CD14-positive monocyte (primary cell): ENCODE measurements at regions not wholly inside any gene's neighbourhood (a gene's known extent, or its start where the extent isn't known, plus 50 kb on each side); places are given as distances from the start of the nearest gene placed in this dataset.

Experiments
- DNase-seq, 3 donors: peaks; one replicate each; pipeline ENCODE4 v3.0.0-alpha.2; 2011 to 2022
- H2AFZ ChIP-seq: 2 replicates; pipeline ENCODE4 v1.6.0; 2012; ENCODE audit warnings: mild to moderate bottlenecking, low read depth, low read length, inconsistent platforms; ENCODE audit not compliant: insufficient read depth, poor library complexity, severe bottlenecking
- H3K27ac ChIP-seq, 2 donors: 1 replicate in 1 of 2; 2 replicates in 1 of 2; pipeline ENCODE4 v1.5.1; 2012 to 2013; ENCODE audit warnings: low read length in 2 of 2, control low read depth in 1 of 2, inconsistent platforms in 1 of 2, low read depth in 1 of 2, mild to moderate bottlenecking in 1 of 2
- H3K27me3 ChIP-seq, 2 donors: one replicate each; pipeline versions ENCODE4 v1.6.0 to v1.6.1; 2011 to 2013; ENCODE audit warnings: low read length in 2 of 2; ENCODE audit not compliant: control insufficient read depth in 2 of 2, insufficient read depth in 2 of 2
- H3K36me3 ChIP-seq, 2 donors: replicated peaks in 1 of 2; 1 replicate in 1 of 2; 2 replicates in 1 of 2; pipeline versions ENCODE4 v1.5.1 to v1.6.1; 2012 to 2013; ENCODE audit warnings: low read length in 2 of 2, control low read depth in 1 of 2, inconsistent platforms in 1 of 2, mild to moderate bottlenecking in 1 of 2; ENCODE audit not compliant: insufficient read depth in 2 of 2, control insufficient read depth in 1 of 2
- H3K4me1 ChIP-seq, 2 donors: 1 replicate in 1 of 2; 2 replicates in 1 of 2; pipeline versions ENCODE4 v1.5.1 to v1.6.1; 2012 to 2013; ENCODE audit warnings: low read length in 2 of 2, control low read depth in 1 of 2, inconsistent platforms in 1 of 2, mild to moderate bottlenecking in 1 of 2, moderate library complexity in 1 of 2; ENCODE audit not compliant: insufficient read depth in 2 of 2, control insufficient read depth in 1 of 2
- H3K4me2 ChIP-seq: replicated peaks from 2 replicates; pipeline ENCODE3; 2012; ENCODE audit warnings: low read length, moderate library complexity, mild to moderate bottlenecking; ENCODE audit not compliant: poor library complexity, severe bottlenecking; ENCODE audit errors: extremely low read depth
- H3K4me3 ChIP-seq, 3 experiments: fragments of 200-600 bp in 1 of 3; sonication (generic) in 1 of 3; replicated peaks in 1 of 3; 1 replicate in 2 of 3; 2 replicates in 1 of 3; pipeline ENCODE4 v1.5.1; 2011 to 2013; ENCODE audit warnings: low read length in 3 of 3, mild to moderate bottlenecking in 3 of 3, control low read depth in 2 of 3, low read depth in 2 of 3, inconsistent platforms in 1 of 3, moderate library complexity in 1 of 3
- H3K79me2 ChIP-seq: 2 replicates; pipeline ENCODE4 v1.6.0; 2012; ENCODE audit warnings: mild to moderate bottlenecking, control low read depth, inconsistent platforms, low read length, moderate library complexity; ENCODE audit not compliant: insufficient read depth
- H3K9ac ChIP-seq: 2 replicates; pipeline ENCODE4 v1.6.0; 2017; ENCODE audit warnings: low read length, mild to moderate bottlenecking; ENCODE audit not compliant: insufficient read depth, poor library complexity, severe bottlenecking
- H3K9me3 ChIP-seq, 2 donors: replicated peaks in 1 of 2; 1 replicate in 1 of 2; 2 replicates in 1 of 2; pipeline versions ENCODE4 v1.5.1 to v1.6.1; 2012 to 2013; ENCODE audit warnings: low read length in 2 of 2, control low read depth in 1 of 2; ENCODE audit not compliant: control insufficient read depth in 1 of 2, insufficient read depth in 1 of 2
- H4K20me1 ChIP-seq: 2 replicates; pipeline ENCODE4 v1.6.0; 2012; ENCODE audit warnings: mild to moderate bottlenecking, low read length, control low read depth, moderate library complexity; ENCODE audit not compliant: insufficient read depth
- H3K27ac Mint-ChIP-seq, 7 donors: one replicate each; pipeline ENCODE4 v1.8.0; 2020; ENCODE audit warnings: mild to moderate bottlenecking in 7 of 7, mixed read lengths in 7 of 7, moderate library complexity in 6 of 7, inconsistent platforms in 2 of 7
- H3K27me3 Mint-ChIP-seq, 3 donors: one replicate each; pipeline ENCODE4 v1.8.0; 2021 to 2022; ENCODE audit warnings: low read depth in 3 of 3, mild to moderate bottlenecking in 3 of 3, mixed read lengths in 3 of 3, moderate library complexity in 3 of 3, inconsistent platforms in 1 of 3
- H3K36me3 Mint-ChIP-seq, 2 donors: one replicate each; pipeline ENCODE4 v1.8.0; 2020; ENCODE audit warnings: mixed read lengths in 2 of 2, inconsistent platforms in 1 of 2, mild to moderate bottlenecking in 1 of 2
- H3K4me1 Mint-ChIP-seq: one replicate; pipeline ENCODE4 v1.8.0; 2020; ENCODE audit warnings: mild to moderate bottlenecking, mixed read lengths
- H3K4me3 Mint-ChIP-seq, 2 donors: one replicate each; pipeline ENCODE4 v1.8.0; 2020; ENCODE audit warnings: mild to moderate bottlenecking in 2 of 2, mixed read lengths in 2 of 2, moderate library complexity in 1 of 2
- H3K9me3 Mint-ChIP-seq, 7 donors: one replicate each; pipeline ENCODE4 v1.8.0; 2020 to 2022; ENCODE audit warnings: mixed read lengths in 7 of 7, mild to moderate bottlenecking in 6 of 7, moderate library complexity in 6 of 7, inconsistent platforms in 2 of 7
- WGBS: methylation state at CpG from one replicate; pipeline ENCODE4 v1.1.5; 2013; ENCODE audit warnings: missing lambda C conversion rate; ENCODE audit not compliant: insufficient coverage; 5-methylcytosine and 5-hydroxymethylcytosine counted together
- intact Hi-C, 2 donors: fragments of 100-400 bp; cut with micrococcal nuclease; formaldehyde crosslinking; loops; one replicate each; pipeline versions ENCODE4 v1.15.0 to v1.15.1; 2023
- TF ChIP-seq, protein P1 (sequence below): fragments of 200-600 bp; IDR thresholded peaks from one replicate; pipeline ENCODE4 v1.8.0; 2022; ENCODE audit warnings: antibody characterized with exemption, mild to moderate bottlenecking

DNA sequence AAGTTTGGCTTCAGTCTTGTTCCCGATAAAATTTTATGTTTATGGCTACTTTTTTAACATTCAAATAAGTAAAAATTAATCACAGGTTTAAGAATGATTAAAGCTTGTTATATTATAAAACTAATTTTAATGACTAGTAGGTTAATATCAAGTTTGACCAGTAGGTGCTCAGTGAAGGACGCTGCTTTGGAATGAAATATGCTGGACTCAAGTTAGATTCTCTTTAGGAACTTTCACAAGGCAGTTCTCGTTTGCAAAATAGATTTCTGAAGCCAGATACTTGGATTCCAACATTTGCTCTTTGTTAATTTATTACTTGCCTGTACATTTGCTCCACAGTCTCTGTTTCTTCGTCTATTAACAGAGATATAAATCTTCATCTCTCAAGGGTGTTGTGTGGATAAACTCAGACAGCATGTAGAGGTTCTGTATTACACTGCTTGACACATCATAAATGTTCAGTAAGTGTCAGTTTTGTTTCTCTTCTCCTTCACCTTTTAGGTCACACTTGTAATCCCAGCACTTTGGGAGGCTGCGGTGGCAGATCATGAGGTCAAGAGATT is 432.8 kb upstream of the CHRM3 start:
- Histone ChIP-seq H3K9ac (no peak overlapping the region), H3K27me3 (no peaks in the 10 kb centered on the region), H3K9me3 (no peaks in the 10 kb centered on the region), H3K79me2 (no peaks in the 10 kb centered on the region), H3K4me2 (no peak overlapping the region), H3K36me3 (no peaks in the 10 kb centered on the region), H3K4me1 (no peaks in the 10 kb centered on the region), H3K4me3 (no peak overlapping the region), H3K27ac (no peak overlapping the region), H2AFZ (no peak overlapping the region), H4K20me1 (no peaks in the 10 kb centered on the region)
- H3K4me1 Mint-ChIP-seq: peaks cover 5% of the 10 kb centered on the region
- no peaks in the 10 kb centered on the region for H3K9me3 Mint-ChIP-seq
- no peaks in the 10 kb centered on the region for H3K36me3 Mint-ChIP-seq
- no CpG with 5 or more reads among the region's 5 CpGs for WGBS
- TF ChIP-seq, protein P1, sequence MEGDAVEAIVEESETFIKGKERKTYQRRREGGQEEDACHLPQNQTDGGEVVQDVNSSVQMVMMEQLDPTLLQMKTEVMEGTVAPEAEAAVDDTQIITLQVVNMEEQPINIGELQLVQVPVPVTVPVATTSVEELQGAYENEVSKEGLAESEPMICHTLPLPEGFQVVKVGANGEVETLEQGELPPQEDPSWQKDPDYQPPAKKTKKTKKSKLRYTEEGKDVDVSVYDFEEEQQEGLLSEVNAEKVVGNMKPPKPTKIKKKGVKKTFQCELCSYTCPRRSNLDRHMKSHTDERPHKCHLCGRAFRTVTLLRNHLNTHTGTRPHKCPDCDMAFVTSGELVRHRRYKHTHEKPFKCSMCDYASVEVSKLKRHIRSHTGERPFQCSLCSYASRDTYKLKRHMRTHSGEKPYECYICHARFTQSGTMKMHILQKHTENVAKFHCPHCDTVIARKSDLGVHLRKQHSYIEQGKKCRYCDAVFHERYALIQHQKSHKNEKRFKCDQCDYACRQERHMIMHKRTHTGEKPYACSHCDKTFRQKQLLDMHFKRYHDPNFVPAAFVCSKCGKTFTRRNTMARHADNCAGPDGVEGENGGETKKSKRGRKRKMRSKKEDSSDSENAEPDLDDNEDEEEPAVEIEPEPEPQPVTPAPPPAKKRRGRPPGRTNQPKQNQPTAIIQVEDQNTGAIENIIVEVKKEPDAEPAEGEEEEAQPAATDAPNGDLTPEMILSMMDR: no peak
- H3K4me3 Mint-ChIP-seq: no peak overlapping the region
- no peak overlapping the region for H3K27ac Mint-ChIP-seq
- intact Hi-C loops: no loop called here
- no peaks in the 10 kb centered on the region for H3K27me3 Mint-ChIP-seq
- DNase-seq: no peak

DNA sequence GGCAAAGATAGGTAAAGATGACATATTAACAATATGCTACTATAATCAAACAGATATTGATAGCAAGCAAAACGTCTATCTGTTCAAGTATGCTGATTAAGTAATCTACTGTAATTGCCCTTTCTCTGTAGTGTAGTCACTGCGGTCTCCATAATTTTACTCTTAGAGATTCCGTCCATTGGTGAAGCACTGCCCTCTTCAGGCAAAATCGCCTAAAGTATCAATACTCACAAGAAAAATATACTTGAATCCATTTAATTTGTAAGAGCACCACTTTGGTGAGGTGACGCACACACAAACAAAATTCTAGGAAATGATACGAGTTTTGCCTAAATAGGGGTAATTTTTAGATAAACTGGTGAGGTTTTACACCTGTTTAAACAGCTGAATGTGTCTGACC is 434.6 kb upstream of the CHRM3 start:
- TF ChIP-seq, protein P1: no peak
- intact Hi-C loops: no loop called here
- Histone ChIP-seq H4K20me1 (no peaks in the 10 kb centered on the region), H3K4me2 (no peak overlapping the region), H3K27me3 (no peaks in the 10 kb centered on the region), H3K79me2 (no peaks in the 10 kb centered on the region), H2AFZ (no peak overlapping the region), H3K9me3 (no peaks in the 10 kb centered on the region), H3K9ac (no peak overlapping the region), H3K36me3 (no peaks in the 10 kb centered on the region), H3K27ac (no peak overlapping the region), H3K4me3 (no peak overlapping the region), H3K4me1 (no peaks in the 10 kb centered on the region)
- Mint-ChIP-seq H3K36me3 (no peaks in the 10 kb centered on the region), H3K4me3 (no peak overlapping the region), H3K4me1 (peaks cover 5% of the 10 kb centered on the region), H3K27me3 (no peaks in the 10 kb centered on the region), H3K9me3 (no peaks in the 10 kb centered on the region), H3K27ac (no peak overlapping the region)
- no peak for DNase-seq
- 11% methylated on average over 3 of the region's 6 CpGs for whole genome bisulfite sequencing
